ENCODE measurements at regions not wholly inside any gene's neighbourhood (a gene's known extent, or its start where the extent isn't known, plus 50 kb on each side); places are given as distances from the start of the nearest gene placed in this dataset.

DNA sequence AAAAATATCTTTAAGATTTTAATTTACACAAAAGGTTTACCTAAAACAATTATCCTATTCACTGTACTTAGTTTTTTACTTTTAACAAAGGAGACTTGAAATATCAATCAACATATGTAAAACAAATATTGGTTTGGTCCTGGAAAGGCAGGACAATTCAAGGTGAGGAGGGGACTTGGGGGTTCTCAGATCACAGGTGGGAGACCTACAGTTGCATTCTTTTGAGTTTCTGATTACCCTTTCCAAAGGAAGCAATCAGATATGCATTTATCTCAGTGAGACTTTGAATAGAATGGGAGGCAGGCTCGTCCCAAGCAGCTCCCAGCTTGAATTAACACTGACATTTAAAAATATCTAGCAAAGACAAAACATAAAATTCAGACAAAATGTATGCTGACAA is 1917.3 kb downstream of the C4orf33 start:
- DNase-seq (ENCODE audit: low spot score) = no peak
- ChIA-PET CTCF (no interaction called here), POLR2A (ENCODE audit: low non-redundant PET) (no interaction called here)
- no peak for TF ChIP-seq CTCF (conservative IDR thresholded peaks at IDR 0.05; ENCODE audit: low read depth)
- H3K27ac ChIP-seq = no peak overlapping the region

- no peak for TF ChIP-seq CTCF (conservative IDR thresholded peaks at IDR 0.05; ENCODE audit: low read depth)
- no peak overlapping the region for H3K27ac ChIP-seq
- CTCF ChIA-PET = no interaction called here
- POLR2A ChIA-PET (ENCODE audit: low non-redundant PET) = no interaction called here
- no peak for DNase-seq (ENCODE audit: low spot score)
Measured at GRCh38 chr4:131026771-131027170, 1930.8 kb downstream of the C4orf33 start.

- POLR2A ChIA-PET (ENCODE audit: low non-redundant PET) = no interaction called here
- no peak for TF ChIP-seq CTCF (conservative IDR thresholded peaks at IDR 0.05; ENCODE audit: low read depth)
- CTCF ChIA-PET = interaction anchor here (1.2 kb wide), 1 partner anchor 29 kb away, joined by 3 read pairs; no protein-coding TSS in a partner anchor
- DNase-seq (ENCODE audit: low spot score) = no peak
- no peak overlapping the region for H3K27ac ChIP-seq
Measured at GRCh38 chr4:131044368-131044767, 1948.4 kb downstream of the C4orf33 start.

GRCh38 chr4:131046821-131047220 is 1950.9 kb downstream of the C4orf33 start:
- no peak overlapping the region for H3K27ac ChIP-seq
- POLR2A ChIA-PET (ENCODE audit: low non-redundant PET) = no interaction called here
- CTCF ChIA-PET = no interaction called here
- TF ChIP-seq CTCF (conservative IDR thresholded peaks at IDR 0.05; ENCODE audit: low read depth) = no peak
- DNase-seq (ENCODE audit: low spot score) = no peak

GRCh38 chr4:131052646-131053045 is 1956.7 kb downstream of the C4orf33 start:
- H3K27ac ChIP-seq = no peak overlapping the region
- DNase-seq (ENCODE audit: low spot score) = no peak
- POLR2A ChIA-PET (ENCODE audit: low non-redundant PET) = no interaction called here
- TF ChIP-seq CTCF (conservative IDR thresholded peaks at IDR 0.05; ENCODE audit: low read depth) = no peak
- CTCF ChIA-PET = no interaction called here

GRCh38 chr4:131054489-131055019 is 1958.6 kb downstream of the C4orf33 start:
- H3K27ac ChIP-seq = no peak overlapping the region
- ChIA-PET POLR2A (ENCODE audit: low non-redundant PET) (no interaction called here), CTCF (no interaction called here)
- no peak for DNase-seq (ENCODE audit: low spot score)
- no peak for TF ChIP-seq CTCF (conservative IDR thresholded peaks at IDR 0.05; ENCODE audit: low read depth)

GRCh38 chr4:131061734-131062133 is 1965.8 kb downstream of the C4orf33 start:
- no peak overlapping the region for H3K27ac ChIP-seq
- ChIA-PET CTCF (no interaction called here), POLR2A (ENCODE audit: low non-redundant PET) (no interaction called here)
- TF ChIP-seq CTCF (conservative IDR thresholded peaks at IDR 0.05; ENCODE audit: low read depth) = no peak
- DNase-seq (ENCODE audit: low spot score) = no peak
